ENCODE measurements at regions not wholly inside any gene's neighbourhood (a gene's known extent, or its start where the extent isn't known, plus 50 kb on each side); places are given as distances from the start of the nearest gene placed in this dataset.

DNA sequence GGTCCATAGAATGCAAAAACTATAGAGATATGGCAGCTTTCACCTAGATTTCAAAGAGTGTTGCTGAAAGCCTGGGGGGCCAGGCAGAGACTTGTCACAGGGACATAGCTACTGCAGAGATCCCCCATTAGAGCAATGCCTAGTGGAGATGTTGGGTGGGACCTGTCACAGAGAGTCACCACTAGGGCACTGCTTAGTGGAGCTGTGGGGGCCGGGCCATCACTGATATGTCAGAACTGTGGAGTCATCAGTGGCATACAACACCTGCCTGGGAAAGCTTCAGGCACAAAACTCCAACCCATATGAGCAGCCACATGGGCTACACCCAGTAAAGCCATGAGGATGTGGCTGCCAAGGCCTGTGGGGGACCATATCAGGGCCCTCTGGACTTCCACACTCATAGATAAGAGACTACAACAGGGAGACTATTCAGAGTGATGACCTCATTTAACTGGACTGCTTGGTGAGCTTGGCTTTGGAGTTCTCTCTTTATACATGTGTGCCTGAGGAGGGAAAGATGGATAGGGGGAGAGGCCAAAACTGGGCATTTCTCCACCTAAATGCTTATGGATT is 176.3 kb downstream of the ZNF621 start:
- no peak for DNase-seq

DNA sequence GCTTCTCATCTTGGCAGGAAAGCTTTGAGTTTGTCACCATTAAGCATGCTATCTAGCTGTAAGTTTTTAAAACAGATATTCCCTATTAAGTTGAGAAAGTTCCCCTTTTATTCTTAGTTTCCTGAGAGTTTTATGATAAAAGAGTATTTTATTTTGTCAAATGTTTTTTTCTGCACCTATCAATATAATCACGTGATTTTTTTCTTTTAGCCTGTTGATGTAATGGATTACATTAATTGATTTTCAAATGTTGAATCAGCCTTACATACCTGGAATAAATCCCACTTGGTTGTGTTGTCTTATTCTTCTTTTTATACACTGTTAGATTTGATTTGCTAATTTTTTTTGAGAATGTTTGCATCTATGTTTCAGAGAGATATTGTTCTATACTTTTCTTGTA is 179.5 kb downstream of the ZNF621 start:
- no peak for DNase-seq

DNA sequence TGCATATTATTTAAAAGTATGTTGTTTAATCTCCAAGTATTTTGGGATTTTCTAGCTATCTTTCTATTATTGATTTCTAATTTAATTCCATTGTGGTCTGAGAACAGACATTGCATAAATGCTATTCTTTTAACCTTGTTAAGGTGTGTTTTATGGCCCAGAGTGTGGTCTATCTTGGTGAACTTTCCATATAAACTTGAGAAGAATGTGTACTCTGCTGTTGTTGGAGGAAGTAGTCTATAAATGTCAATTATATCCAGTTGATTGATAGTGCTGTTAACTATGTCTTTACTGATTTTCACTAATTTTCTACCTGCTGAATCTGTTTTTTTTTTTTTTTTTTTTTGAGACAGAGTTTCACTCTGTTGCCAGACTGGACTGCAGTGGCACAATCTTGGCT is 180.9 kb downstream of the ZNF621 start:
- no peak for DNase-seq

DNA sequence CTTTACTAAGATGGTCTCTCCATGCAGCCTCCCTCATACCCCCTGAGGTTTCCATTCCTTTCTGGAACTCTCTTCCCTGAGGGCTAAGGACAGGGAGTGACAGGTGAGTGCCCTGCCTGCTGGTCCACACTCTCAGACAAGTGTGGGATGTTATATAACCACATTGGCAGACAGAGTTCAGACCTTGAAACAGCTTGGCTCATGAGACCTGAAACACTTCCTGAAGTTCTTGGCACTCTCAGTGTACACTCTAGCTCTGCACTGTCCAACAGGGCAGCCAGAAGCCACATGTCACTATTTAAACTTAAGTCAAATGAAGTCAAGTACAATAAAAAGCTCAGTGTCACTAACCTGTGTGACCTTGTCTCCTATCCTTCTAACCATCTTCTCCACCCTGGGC is 188.5 kb downstream of the ZNF621 start:
- no peak for DNase-seq

DNA sequence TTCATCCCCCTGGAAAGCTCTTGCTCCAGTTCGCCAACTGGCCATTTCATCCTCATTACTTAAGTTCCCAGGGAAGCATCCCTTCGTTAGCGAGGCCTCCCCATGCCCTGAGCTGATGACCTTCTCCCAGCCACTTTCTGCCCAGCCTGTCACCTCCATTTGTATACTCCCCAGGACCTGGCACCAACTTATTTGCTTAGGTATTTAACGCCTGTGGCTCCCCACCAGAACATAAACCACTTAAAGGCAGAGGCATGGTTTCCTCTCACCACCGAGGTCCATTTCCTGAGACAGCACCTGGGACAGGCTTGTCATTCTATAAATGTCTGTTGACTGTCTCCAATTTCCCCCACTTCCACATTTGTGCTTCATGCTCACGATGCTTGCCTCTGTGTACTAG is 189.0 kb downstream of the ZNF621 start:
- DNase-seq, result no peak

DNA sequence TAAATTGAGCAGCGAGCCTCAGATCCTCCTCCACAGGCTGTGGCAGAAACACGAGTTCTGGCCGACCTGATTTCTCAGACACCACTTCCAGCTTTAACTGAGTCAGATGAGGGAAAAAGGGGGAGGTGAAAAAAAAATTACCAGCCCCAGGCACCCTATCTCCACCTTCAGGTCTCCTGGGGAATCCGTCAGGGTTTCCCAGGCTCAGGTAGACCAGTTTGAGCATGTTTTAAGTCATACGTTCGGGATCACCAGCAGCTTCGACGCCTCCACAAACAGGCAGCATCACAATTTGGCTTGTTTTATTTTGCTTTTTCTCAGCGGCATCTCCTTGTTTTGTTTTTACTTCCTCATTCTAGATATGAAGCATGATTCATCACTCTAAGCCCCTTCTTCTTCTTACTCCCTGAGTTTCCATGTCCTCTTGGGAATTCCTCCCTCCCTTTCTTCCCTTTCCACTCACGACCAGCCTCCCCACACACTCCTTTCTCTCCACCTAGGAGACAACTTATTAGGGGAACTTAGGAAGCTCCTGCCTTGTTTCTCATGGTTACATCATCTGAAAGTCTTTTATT is 190.1 kb downstream of the ZNF621 start:
- DNase-seq, result no peak

DNA sequence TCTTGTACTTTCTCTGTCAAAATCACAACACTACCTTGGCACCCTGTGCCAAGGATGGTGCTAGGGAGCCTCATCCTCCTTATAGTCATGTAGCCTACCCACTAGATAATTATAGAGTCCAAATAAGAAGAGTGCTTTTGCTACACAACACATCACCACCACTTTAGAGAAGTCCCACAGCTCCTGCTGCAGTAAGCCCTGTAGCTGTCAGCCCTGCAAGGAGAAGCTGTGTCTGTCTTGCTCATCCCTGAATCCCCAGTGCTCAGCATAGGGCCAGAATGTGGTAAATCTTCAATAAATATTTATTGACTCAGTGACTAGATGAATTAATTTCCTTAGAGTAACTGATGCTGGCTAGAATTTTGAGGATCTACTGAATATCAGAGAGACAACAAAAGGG is 190.8 kb downstream of the ZNF621 start:
- DNase-seq, result no peak

DNA sequence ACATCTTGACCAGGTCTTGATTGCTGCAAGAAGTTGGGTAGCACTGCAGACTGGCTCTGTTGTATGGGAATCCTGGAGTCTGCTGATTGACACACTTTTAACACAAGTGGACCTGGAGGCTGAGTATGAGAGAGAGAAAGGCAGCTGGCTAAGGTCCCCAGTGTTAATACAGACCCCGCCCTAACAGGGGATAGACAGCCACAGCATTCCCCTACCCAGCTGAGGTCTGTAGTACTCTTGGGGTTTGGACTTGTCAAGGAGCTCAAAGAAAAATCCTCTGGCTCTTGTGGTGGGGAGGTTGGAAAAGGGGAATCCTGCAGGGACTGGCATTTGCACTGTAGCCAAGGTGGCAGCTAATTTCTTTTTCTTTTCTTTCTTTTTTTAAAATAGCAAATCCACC is 192.7 kb downstream of the ZNF621 start:
- no peak for DNase-seq

DNA sequence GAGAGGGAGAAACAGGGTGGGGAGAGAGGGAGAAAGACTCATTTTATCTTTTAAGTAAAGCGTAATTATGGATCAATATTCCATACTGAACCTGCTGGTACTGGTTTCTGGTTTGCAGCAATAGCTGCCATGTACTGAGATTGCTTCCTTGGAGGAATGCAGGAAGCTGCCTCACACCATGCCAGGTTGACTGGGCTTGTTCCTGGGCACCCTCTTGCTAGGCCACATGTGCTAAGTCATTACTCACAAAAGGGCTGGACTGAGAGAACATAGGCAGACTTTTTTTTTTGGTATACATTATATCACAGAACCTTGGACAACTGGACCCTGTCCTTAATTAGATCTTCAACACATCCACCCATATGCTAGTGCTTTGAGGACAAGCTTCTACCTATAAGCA is 193.4 kb downstream of the ZNF621 start:
- no peak for DNase-seq

DNA sequence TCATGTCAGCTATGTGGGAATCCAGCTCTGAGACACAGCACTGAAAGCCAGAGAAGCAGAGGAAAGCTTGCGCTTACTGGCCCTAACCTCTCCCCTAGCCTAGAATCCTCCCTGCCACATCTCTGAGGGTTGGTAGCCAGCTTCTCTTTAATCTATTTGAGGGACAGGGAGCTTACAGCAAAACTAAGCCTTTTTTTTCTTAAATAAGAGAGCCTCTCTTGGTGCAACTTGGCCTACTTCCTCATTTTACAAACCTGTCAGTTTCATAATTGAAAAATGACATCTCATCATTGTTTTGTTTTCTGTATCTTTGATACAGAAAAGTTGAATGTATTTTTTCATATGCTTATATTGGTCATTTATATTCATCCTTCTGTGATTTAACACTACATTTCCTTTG is 193.9 kb downstream of the ZNF621 start:
- DNase-seq, result no peak

DNA sequence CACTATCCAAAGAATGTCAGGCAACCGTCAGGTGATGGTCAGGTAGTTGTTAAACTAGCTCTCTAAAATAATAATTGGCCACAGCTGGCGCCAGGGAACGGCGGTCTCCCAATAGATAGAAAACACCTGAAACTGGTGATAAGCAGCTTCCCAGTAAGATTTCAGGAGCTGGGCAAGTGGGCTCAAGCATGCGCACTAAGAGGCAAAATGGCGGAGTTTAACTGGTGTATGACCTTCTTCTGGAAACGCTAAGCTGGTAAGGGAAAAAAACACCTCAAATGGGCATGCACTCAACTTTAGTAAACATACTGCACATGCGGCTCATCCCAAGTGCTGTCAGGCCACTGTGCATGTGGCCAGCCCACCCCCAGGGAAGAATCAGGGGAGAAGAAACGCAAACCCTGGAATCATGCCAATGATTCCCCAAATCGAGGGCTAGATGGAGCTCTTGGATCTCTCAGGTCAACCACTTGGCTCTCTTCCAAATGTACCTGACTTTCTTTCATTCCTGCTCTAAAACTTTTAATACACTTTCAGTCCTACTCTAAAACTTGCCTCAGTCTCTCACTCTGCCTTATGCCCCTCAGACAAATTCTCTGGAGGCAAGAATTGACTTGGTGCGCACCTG is 195.0 kb downstream of the ZNF621 start:
- no peak for DNase-seq

DNA sequence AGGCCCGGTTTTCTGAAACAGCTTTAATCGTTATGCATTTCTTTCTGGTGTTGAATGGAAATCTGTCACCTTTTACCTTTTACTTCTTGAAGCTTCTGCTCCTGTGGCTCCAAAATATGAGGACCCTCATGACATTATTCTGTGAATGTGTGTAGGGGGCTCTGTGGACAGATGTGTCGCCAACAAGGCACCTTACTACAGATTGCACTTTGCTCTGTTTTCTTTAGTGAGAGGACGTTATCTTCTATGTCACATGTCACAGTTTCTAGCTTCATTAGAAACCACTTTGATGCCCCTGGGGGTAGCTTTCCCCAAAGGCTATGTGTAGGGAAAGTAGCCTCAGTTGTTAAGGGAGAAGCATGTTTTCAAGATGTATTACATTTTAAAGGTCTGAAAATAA is 195.6 kb downstream of the ZNF621 start:
- DNase-seq, result no peak

DNA sequence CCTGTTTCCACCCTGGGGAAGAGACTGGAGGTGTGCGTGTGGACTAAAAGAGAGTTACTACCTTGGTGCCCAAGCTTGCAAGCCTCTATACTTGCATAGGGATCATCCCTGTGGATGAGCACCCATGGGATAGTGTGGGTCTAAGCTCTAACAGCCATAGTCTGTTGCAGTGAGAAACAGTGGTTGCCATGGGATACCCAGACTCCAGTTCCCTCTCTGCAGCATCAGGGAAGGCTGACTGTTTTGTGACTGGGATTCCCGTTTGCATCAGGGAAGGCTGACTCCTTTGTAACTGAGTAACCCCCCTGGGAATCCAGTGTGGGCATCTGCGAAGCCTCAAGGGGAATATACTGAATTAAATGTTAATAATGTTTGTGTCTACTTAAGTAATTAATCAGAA is 196.1 kb downstream of the ZNF621 start:
- DNase-seq, result no peak

DNA sequence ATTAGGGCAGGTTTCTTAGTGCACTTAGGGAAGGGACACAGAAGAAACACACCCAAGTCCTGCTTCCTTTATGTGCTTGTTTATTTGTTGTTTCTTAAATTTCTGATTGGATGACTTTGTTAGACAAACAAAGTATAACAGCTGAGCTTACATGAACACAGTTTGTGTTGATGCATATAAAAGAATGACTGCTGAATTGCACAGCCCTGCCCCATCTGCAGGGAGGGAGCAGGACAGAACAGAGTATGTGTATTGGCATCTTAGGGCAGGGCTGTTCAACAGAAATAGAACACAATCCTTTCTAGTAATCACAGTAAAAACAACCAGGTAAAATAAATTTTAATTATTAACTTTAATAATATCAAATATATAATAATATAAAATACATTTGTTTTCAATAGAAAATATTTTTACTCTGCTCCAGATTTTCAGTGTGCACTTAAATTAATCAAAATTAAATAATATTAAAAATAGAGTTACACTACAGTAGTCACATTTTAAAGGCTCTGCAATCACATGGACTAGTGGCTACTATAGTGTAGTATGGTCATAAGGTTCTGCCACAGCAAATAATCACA is 198.4 kb downstream of the ZNF621 start:
- DNase-seq, result no peak

DNA sequence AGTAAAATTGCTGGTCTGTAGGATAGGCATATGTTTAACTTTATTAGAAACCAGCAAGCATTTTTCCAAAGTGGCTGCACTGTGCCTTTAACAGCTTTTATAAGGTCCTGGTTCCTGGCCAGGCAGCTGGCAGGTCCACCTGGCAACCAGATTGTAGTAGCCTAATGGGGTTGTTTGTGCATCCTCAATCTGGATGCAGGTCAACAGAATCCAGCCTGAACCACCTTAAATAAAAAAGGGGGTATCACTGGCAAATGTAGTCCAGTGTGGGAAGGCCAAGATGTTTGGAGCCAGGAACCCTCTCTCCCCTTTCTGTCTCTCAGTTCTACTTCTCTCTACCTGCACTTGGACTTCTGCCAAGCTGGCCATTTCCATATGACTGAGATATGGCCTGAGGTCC is 200.3 kb downstream of the ZNF621 start:
- DNase-seq, result no peak

DNA sequence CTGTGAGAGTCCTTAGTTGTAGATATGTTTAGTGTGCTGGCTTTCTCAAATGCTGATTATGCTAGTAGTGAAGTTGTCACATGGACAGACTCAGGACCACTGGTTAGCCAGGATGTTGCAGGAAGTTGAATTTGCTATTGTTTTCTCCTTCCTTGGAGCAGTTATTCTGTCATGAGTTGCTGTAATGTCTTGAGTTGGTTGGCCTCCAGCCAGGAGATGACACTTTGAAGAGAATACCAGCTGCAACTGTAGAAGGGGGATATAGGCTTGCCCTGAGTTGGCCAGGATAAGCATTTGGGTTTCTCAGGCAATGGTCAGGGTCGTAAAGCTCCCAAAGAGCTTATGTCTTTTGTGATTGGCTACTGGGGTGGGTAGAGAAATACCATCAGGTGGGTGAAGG is 206.7 kb downstream of the ZNF621 start:
- no peak for DNase-seq

DNA sequence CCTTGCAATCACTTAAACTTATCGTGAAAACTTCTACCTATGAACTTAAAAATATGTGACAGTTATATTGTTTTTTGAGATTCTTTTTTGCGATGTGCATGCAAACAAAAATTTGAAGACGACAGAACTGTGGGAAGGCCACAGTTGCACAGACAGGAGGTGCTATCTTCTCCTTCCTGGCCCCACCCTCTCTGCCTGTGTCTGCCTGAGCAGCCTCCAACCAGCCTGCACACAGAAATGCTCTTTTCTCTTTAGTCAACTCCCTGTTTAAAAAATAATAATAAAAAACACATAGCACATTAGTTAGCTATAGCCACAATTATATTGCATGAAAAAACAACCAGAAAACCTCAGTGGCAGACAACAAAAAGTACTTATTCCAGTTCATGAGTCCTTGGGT is 212.2 kb downstream of the ZNF621 start:
- no peak for DNase-seq

DNA sequence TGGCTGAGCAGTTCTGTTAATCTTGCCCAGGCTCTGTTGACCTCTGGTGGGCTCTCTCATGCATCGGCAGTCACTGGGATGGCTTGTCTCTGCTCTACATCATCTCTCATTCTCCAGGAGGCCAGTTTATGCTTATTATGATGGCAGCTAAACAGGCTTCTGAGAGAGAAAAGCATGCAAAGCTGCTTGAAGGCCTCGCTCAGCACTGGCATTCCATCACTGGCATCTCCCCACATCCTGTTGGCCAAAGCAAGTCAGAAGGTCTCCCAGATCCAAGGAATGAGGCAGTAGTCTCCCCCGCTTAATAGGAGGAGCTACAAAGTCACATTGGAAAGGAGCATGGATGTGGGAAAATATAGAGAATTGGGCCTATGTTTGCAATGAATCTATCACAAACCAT is 212.6 kb downstream of the ZNF621 start:
- DNase-seq, result peak; percentile 7

DNA sequence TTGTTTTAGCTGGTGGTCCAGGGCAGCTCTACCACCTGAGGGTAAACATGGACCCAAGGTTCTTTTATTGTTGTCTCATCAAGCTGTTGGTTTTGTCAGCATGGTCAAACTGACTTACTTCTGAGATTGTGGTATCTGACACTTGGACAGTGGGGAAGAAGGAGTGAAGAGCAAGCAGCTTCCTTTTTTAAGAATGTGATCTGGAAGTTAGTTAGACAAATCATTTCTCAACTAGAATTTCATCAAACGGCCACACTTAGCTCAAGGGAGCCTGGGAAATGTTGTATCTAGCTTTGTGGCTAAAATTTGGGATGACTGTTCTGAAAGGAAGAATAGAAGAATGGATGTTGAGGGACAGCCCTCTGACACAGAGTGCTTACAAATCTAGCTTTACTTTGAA is 215.2 kb downstream of the ZNF621 start:
- no peak for DNase-seq

DNA sequence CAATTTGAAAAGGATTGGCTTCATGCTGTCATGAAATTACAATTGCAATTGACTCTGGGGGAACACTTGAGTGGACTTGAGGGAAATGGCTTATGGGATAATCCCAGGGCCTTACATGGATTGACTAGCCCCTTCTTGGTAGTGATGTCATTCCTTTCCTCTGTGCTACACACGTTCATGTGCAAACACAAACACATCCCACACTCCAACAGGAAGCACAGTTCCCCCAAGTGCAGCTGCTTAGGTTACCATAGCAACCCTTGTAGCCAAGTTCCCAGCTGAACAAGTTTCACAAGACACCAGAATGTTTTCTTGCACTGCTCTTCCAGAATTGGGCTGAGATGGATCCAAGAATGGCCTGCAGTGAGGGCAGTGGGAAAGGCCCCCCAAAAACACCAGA is 217.0 kb downstream of the ZNF621 start:
- DNase-seq, result peak; percentile 14

DNA sequence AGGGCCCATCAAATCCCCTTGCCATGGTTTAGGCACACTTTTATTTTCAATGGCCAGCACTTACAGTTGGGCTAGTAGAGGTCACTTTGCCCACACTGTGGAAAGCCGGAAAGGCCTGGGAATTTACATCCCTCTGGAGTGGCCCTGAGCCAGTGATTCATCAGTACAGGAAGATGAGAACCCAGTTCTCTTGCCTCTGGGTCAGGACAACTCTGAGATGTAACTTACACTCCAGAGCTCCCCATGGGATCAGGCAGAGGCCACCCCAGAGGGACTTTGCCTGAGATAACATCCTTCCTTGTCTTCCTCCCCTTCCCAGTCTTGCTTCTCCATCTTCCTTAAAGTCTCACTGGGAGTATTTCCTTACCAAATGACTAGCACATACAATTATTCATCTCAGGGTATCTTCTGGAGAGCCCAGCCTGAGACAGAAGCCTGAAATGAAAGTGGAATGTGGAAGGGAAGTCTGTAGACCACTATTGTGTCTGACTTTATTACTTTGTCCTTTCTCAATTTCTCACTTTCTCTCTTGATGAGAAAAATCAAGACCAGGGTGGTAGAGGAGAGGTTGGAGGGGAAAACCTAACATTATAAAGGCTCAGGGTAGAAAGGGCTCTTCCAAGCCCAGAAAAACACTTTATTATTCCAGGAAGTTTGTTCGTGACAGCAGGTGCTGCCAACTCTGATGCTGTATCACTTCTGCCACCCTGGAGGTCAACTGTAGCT is 220.8 kb downstream of the ZNF621 start:
- no peak for DNase-seq

DNA sequence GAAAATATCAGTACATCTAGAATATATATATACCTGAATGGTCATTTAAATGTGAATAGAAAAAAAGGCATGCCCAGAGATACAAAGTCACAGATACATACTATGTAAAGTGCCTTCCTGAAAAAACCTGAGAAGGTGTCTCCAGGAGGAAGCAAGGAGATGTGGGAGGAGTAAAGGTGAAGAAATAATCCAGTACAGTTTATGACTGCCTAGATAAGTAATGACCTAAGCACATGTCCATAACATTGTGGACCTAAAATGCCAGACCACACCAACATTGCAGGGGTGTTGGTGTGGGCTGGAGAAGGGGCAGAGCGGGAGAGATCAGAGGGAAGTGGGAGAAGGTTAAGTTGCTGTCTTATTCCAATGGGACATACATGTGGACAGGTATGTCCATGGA is 226.9 kb downstream of the ZNF621 start:
- DNase-seq, result no peak

DNA sequence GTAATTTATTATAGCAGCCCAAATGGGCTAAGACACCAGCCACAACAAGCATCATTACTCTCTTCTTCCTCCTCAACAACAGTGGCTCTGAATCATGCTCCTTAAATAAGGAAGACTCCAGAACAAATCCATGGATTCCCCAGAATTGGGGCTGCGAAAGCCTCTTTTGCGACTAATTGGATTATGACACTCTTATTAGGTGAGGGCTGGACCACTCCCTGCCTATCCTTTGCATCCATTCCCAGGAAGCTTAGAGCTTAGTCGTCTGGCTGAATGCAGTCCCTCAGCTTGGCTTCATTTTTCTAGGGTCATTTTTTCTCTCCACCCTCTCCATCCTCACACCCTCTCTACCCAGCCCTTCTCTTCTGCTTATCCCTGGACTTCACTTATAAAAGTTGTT is 227.7 kb downstream of the ZNF621 start:
- DNase-seq, result no peak

DNA sequence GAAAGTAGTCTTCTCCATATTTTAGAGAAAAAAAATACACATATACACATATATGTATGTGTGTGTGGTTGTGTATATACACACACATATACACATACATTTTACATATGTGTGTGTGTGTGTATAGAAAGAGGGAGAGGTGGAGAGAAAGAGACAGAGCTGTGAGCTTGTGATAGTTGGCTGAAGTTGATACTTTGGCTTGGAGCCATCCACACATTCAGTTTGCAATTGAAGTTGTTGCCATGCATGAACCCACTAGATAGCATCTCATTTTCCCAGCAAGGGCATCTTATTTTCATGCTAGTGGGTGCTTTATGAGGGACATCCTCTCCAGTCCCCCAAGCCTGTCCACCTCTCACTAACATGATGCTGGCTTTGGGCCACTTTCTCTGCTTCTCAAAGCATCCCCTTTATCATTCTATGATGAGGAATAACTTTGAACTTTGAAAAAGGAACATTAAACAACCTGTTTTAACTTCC is 228.6 kb downstream of the ZNF621 start:
- no peak for DNase-seq

Measured in fibroblast of skin of scalp (primary cell).